Transverse colon (tissue), 4 donors: ENCODE measurements at regions not wholly inside any gene's neighbourhood (a gene's known extent, or its start where the extent isn't known, plus 50 kb on each side); places are given as distances from the start of the nearest gene placed in this dataset.
"Not testable (repeated sequence)": the region's sequence is repeated elsewhere in the genome, so short reads cannot be mapped to it uniquely, and the experiment has no call there.

Experiments used
- DNase-seq: peaks from one replicate; pipeline ENCODE4 v3.0.0-alpha.2; 2019
- H3K27ac ChIP-seq, 4 donors: fragments of 200-600 bp; sonication (generic); 2 replicates each; pipeline ENCODE4 v1.5.1; 2016 to 2018; ENCODE audit warnings: inconsistent platforms in 4 of 4
- H3K27me3 ChIP-seq: fragments of 200-600 bp; sonication (generic); 2 replicates; pipeline ENCODE4 v1.5.1; 2017; ENCODE audit warnings: inconsistent platforms
- H3K36me3 ChIP-seq, 4 donors: fragments of 200-600 bp; sonication (generic); 2 replicates each; pipeline ENCODE4 v1.5.1; 2017 to 2019; ENCODE audit warnings: inconsistent platforms in 4 of 4
- H3K4me1 ChIP-seq, 4 donors: fragments of 200-600 bp; sonication (generic); 2 replicates each; pipeline ENCODE4 v1.5.1; 2017 to 2020; ENCODE audit warnings: inconsistent platforms in 4 of 4
- H3K4me3 ChIP-seq, 4 donors: fragments of 200-600 bp; sonication (generic); 1 replicate in 1 of 4; 2 replicates in 3 of 4; pipeline versions ENCODE4 v1.5.1 to v1.6.1; 2017 to 2019; ENCODE audit warnings: inconsistent platforms in 4 of 4
- H3K9me3 ChIP-seq, 2 donors: fragments of 200-600 bp; sonication (generic); 2 replicates each; pipeline ENCODE4 v1.5.1; 2017 to 2019; ENCODE audit warnings: inconsistent platforms in 2 of 2
- CTCF ChIP-seq, 5 experiments: fragments of 200-600 bp in 3 of 5; fragments of 450-650 bp in 2 of 5; sonication (generic) in 3 of 5; IDR thresholded peaks; 1 replicate in 2 of 5; 2 replicates in 3 of 5; pipeline ENCODE4 v1.5.1; 2016 to 2017; ENCODE audit warnings: antibody characterized with exemption in 5 of 5, inconsistent platforms in 3 of 5, mild to moderate bottlenecking in 2 of 5, moderate library complexity in 1 of 5
- EP300 ChIP-seq: sonication (generic); formaldehyde crosslinking; IDR thresholded peaks from one replicate; pipeline ENCODE4 v1.6.1; 2017; ENCODE audit warnings: antibody characterized with exemption, low read depth
- POLR2A ChIP-seq: fragments of 450-650 bp; IDR thresholded peaks from one replicate; pipeline ENCODE4 v1.6.1; 2016; ENCODE audit warnings: antibody characterized with exemption, mild to moderate bottlenecking, moderate library complexity
- POLR2AphosphoS5 ChIP-seq, 3 donors: sonication (generic); formaldehyde crosslinking; IDR thresholded peaks; one replicate each; pipeline ENCODE4 v1.6.1; 2016; ENCODE audit warnings: antibody characterized with exemption in 3 of 3
- WGBS, 2 donors: methylation state at CpG; one replicate each; pipeline ENCODE4 v1.1.5; 2018; ENCODE audit warnings: low coverage in 1 of 2; 5-methylcytosine and 5-hydroxymethylcytosine counted together
- in situ Hi-C, 4 donors: fragments of 200-750 bp; cut with MboI; loops; one replicate each; pipeline versions ENCODE4 v1.15.0 to v1.15.1; 2017; ENCODE audit warnings: low sequenced_read_pairs in 3 of 4, low pct_ligation_motif_present in 1 of 4, low pct_unique_long_range_greater_than_20kb in 1 of 4
- intact Hi-C: fragments of 100-400 bp; cut with DNase I; formaldehyde crosslinking; loops from one replicate; pipeline ENCODE4 v1.15.1; 2023; ENCODE audit warnings: low total_unique reads

GRCh38 chr16:66085651-66086050 is 280.8 kb upstream of the CDH5 start:
- Histone ChIP-seq H3K36me3 (no peaks in the 10 kb centered on the region), H3K4me1 (no peaks in the 10 kb centered on the region), H3K9me3 (no peaks in the 10 kb centered on the region), H3K27me3 (no peaks in the 10 kb centered on the region), H3K4me3 (no peak overlapping the region), H3K27ac (no peak overlapping the region)
- in situ Hi-C loops (no loop called here), intact Hi-C loops (no loop called here)
- 75 to 77% methylated on average over 5 of the region's 5 CpGs for WGBS, 2 donors
- no peak for DNase-seq
- TF ChIP-seq POLR2A (no peak), POLR2AphosphoS5 (IDR thresholded peaks at IDR 0.05) (no peak), CTCF (IDR thresholded peaks at IDR 0.05) (no peak), EP300 (no peak)

- in situ Hi-C loops, H3K27me3 ChIP-seq, H3K4me3 ChIP-seq, H3K27ac ChIP-seq, H3K4me1 ChIP-seq, H3K36me3 ChIP-seq, intact Hi-C loops, H3K9me3 ChIP-seq, DNase-seq: not testable (repeated sequence)
- WGBS, 2 donors, result 88 to 94% methylated on average over 2 of the region's 2 CpGs
These were observed 281.8 kb upstream of the CDH5 start for GRCh38 chr16:66084731-66085130.

- in situ Hi-C loops (no loop called here), intact Hi-C loops (no loop called here)
- H3K4me1 ChIP-seq, result no peaks in the 10 kb centered on the region
- no peak overlapping the region for H3K4me3 ChIP-seq
- TF ChIP-seq EP300 (no peak), POLR2A (no peak), CTCF (IDR thresholded peaks at IDR 0.05) (no peak), POLR2AphosphoS5 (IDR thresholded peaks at IDR 0.05) (no peak)
- H3K9me3 ChIP-seq, result no peaks in the 10 kb centered on the region
- H3K27ac ChIP-seq, result no peak overlapping the region
- WGBS, 2 donors, result 26% methylated on average over 1 of the region's 1 CpG; no CpG with 5 or more reads in 1 of the 2 donors
- no peaks in the 10 kb centered on the region for H3K36me3 ChIP-seq
- no peak for DNase-seq
- H3K27me3 ChIP-seq, result no peaks in the 10 kb centered on the region
These were observed 282.2 kb upstream of the CDH5 start for GRCh38 chr16:66084306-66084705.

DNA sequence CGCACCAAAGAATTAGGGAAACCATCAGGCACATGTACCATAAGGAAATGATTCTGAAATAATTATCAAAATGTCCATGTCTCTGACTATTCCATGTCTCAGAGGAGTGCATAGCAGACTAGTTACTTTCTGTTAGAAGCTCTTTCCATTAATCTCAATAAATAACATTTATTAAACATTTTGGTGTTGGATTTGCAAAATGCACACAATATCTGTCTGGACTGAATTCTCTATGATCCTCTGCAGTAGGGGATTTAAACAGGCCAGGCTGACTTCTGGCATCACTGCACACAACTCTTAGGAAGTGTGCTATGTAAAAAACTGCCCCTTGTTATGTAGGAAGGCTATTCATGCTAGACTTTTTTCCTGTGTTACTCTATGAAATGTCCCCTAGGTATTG is 283.3 kb upstream of the CDH5 start:
- Histone ChIP-seq H3K27ac (no peak overlapping the region), H3K4me1 (no peaks in the 10 kb centered on the region), H3K36me3 (no peaks in the 10 kb centered on the region), H3K27me3 (no peaks in the 10 kb centered on the region), H3K9me3 (no peaks in the 10 kb centered on the region), H3K4me3 (no peak overlapping the region)
- intact Hi-C loops (no loop called here), in situ Hi-C loops (no loop called here)
- no peak for DNase-seq
- no peak for TF ChIP-seq POLR2A
- no peak for TF ChIP-seq POLR2AphosphoS5 (IDR thresholded peaks at IDR 0.05)
- no peak for TF ChIP-seq CTCF (IDR thresholded peaks at IDR 0.05)
- no peak for TF ChIP-seq EP300
- WGBS, 2 donors, result 70 to 92% methylated on average over 1 of the region's 1 CpG

- no peak for DNase-seq
These were observed 284.1 kb upstream of the CDH5 start for GRCh38 chr16:66082424-66082823.

More at GRCh38 chr16:66082424-66082823, 284.1 kb upstream of the CDH5 start:
- WGBS, 2 donors, result 75 to 79% methylated on average over 1 to 2 of the region's 2 CpGs
- Histone ChIP-seq H3K9me3 (no peaks in the 10 kb centered on the region), H3K4me1 (no peaks in the 10 kb centered on the region), H3K27ac (no peak overlapping the region), H3K4me3 (no peak overlapping the region), H3K27me3 (no peaks in the 10 kb centered on the region), H3K36me3 (no peaks in the 10 kb centered on the region)
- in situ Hi-C loops, result no loop called here
- TF ChIP-seq CTCF (IDR thresholded peaks at IDR 0.05) (no peak), POLR2AphosphoS5 (IDR thresholded peaks at IDR 0.05) (no peak), POLR2A (no peak), EP300 (no peak)
- intact Hi-C loops, result no loop called here
